GM10266 (cell line): ENCODE measurements at regions not wholly inside any gene's neighbourhood (a gene's known extent, or its start where the extent isn't known, plus 50 kb on each side); places are given as distances from the start of the nearest gene placed in this dataset.

Source experiments
- DNase-seq: peaks from one replicate; pipeline ENCODE4 v3.0.0; 2012; ENCODE audit errors: extremely low spot score
- CTCF ChIP-seq: IDR thresholded peaks from 2 replicates; pipeline ENCODE4 v1.5.1; 2012; ENCODE audit warnings: mild to moderate bottlenecking, low read depth; ENCODE audit not compliant: control insufficient read depth, insufficient read depth; ENCODE audit errors: missing control alignments

- no peak for TF ChIP-seq CTCF
- DNase-seq = no peak
These were observed 82.4 kb upstream of the POU3F1 start for GRCh38 chr1:38128926-38129453.

GRCh38 chr1:38128511-38128910, 81.9 kb upstream of the POU3F1 start:
- no peak for DNase-seq
- no peak for TF ChIP-seq CTCF

GRCh38 chr1:38127428-38127827, 80.8 kb upstream of the POU3F1 start:
- DNase-seq = no peak
- no peak for TF ChIP-seq CTCF

GRCh38 chr1:38126970-38127369, 80.4 kb upstream of the POU3F1 start:
- TF ChIP-seq CTCF = no peak
- DNase-seq = no peak

- DNase-seq = no peak
- no peak for TF ChIP-seq CTCF
These were observed 79.4 kb upstream of the POU3F1 start for GRCh38 chr1:38125837-38126520.

- DNase-seq = no peak
These were observed 78.4 kb upstream of the POU3F1 start for GRCh38 chr1:38125016-38125415.

More at GRCh38 chr1:38125016-38125415, 78.4 kb upstream of the POU3F1 start:
- no peak for TF ChIP-seq CTCF
